K562 (cell line): ENCODE measurements at regions not wholly inside any gene's neighbourhood (a gene's known extent, or its start where the extent isn't known, plus 50 kb on each side); places are given as distances from the start of the nearest gene placed in this dataset.

Experiments
- ATAC-seq: fragments of 200-7000 bp; cut with Tn5 transposase; 3 replicates; pipeline ENCODE4 v1.9.1; 2020; ENCODE audit warnings: moderate library complexity
- BruUV-seq: library from RNA; stranded (reverse); fragments of 400-500 nt; replicated peaks from 2 replicates; lab custom pipeline; 2021; lab: Mats Ljungman, UMichigan
- CTCF ChIA-PET: fragments of 300-600 bp; formaldehyde crosslinking; extraction: SDS; loops from one replicate; lab custom pipeline; 2021; ENCODE audit warnings: low intra/inter-chr PET ratio; lab: Yijun Ruan, JAX
- POLR2A ChIA-PET: fragments of 300-600, 350-650 bp; sonication (Branson Sonifier 250); formaldehyde crosslinking; extraction: SDS; loops from one replicate; lab custom pipeline; 2021; ENCODE audit warnings: antibody characterized with exemption, inconsistent platforms; lab: Yijun Ruan, JAX
- DNase-seq, 4 experiments: peaks; one replicate each; pipeline versions ENCODE4 v3.0.0 to v3.0.0-alpha.2; 2011 to 2018; ENCODE audit warnings: low spot score in 3 of 4, mixed read lengths in 3 of 4; ENCODE audit errors: extremely low read depth in 1 of 4
- FAIRE-seq: peaks from 2 replicates; lab custom pipeline; 2011; peaks lifted over from hg19 to GRCh38; lab: Jason Lieb, UNC
- H2AFZ ChIP-seq: 2 replicates; pipeline ENCODE4 v1.6.0; 2011; ENCODE audit warnings: low read depth, low read length, control low read depth, inconsistent platforms
- H3K27ac ChIP-seq: fragments of 200-600 bp; 3 replicates; pipeline ENCODE4 v1.8.0; 2011; ENCODE audit warnings: low read depth, mild to moderate bottlenecking, control low read depth, inconsistent platforms, low read length, moderate library complexity, mixed read lengths; ENCODE audit errors: extremely low read depth
- H3K27me3 ChIP-seq, 2 experiments: fragments of 300-600 bp in 1 of 2; 2 replicates in 1 of 2; 3 replicates in 1 of 2; pipeline versions ENCODE4 v1.6.0 to v1.8.0; 2011; ENCODE audit warnings: inconsistent platforms in 2 of 2, low read length in 2 of 2, mild to moderate bottlenecking in 1 of 2, mixed read lengths in 1 of 2, moderate library complexity in 1 of 2; ENCODE audit not compliant: control insufficient read depth in 2 of 2, insufficient read depth in 2 of 2
- H3K36me3 ChIP-seq: fragments of 300-600 bp; 3 replicates; pipeline ENCODE4 v1.8.0; 2011; ENCODE audit warnings: mild to moderate bottlenecking, low read length, inconsistent platforms; ENCODE audit not compliant: control insufficient read depth, insufficient read depth
- H3K4me1 ChIP-seq, 2 experiments: fragments of 200-600 bp in 1 of 2; replicated peaks in 1 of 2; 2 replicates in 1 of 2; 3 replicates in 1 of 2; pipeline versions ENCODE4 v1.5.1 to v1.8.0; 2011; ENCODE audit warnings: inconsistent platforms in 2 of 2, low read length in 2 of 2, mild to moderate bottlenecking in 1 of 2, mixed read lengths in 1 of 2, moderate library complexity in 1 of 2; ENCODE audit not compliant: control insufficient read depth in 2 of 2, insufficient read depth in 2 of 2
- H3K4me2 ChIP-seq: 2 replicates; pipeline ENCODE4 v1.6.1; 2011; ENCODE audit warnings: low read length, control low read depth, inconsistent platforms, mixed read lengths; ENCODE audit not compliant: insufficient read depth
- H3K4me3 ChIP-seq: fragments of 200-600 bp; sonication (generic), shearing (Covaris generic); 2 replicates; pipeline ENCODE4 v1.5.1; 2016; ENCODE audit warnings: control low read depth, inconsistent platforms
- H3K79me2 ChIP-seq: fragments of 200-600 bp; 3 replicates; pipeline ENCODE4 v1.8.0; 2011; ENCODE audit warnings: low read length, inconsistent platforms; ENCODE audit not compliant: control insufficient read depth, insufficient read depth
- H3K9ac ChIP-seq, 2 experiments: 2 replicates each; pipeline versions ENCODE4 v1.6.0 to v1.6.1; 2011; ENCODE audit warnings: low read depth in 2 of 2, low read length in 2 of 2, control low read depth in 1 of 2, inconsistent platforms in 1 of 2, mild to moderate bottlenecking in 1 of 2, mixed read lengths in 1 of 2; ENCODE audit not compliant: insufficient read depth in 1 of 2
- H3K9me1 ChIP-seq: one replicate; pipeline ENCODE4 v1.6.0; 2011; ENCODE audit warnings: inconsistent platforms, mild to moderate bottlenecking, low read length, moderate library complexity; ENCODE audit not compliant: control insufficient read depth, insufficient read depth
- H3K9me3 ChIP-seq: replicated peaks from 2 replicates; pipeline ENCODE4 v1.5.1; 2011; ENCODE audit warnings: low read depth, low read length, inconsistent platforms; ENCODE audit not compliant: control insufficient read depth, insufficient read depth
- H4K20me1 ChIP-seq: replicated peaks from 2 replicates; pipeline ENCODE4 v1.6.1; 2011; ENCODE audit warnings: low read length, inconsistent platforms, mixed read lengths; ENCODE audit not compliant: control insufficient read depth, insufficient read depth
- ATF1 ChIP-seq, 2 experiments: fragments of 450-650 bp in 1 of 2; IDR thresholded peaks; 2 replicates each; pipeline ENCODE4 v1.6.1; 2016; ENCODE audit warnings: missing compliant biosample characterization in 1 of 2, missing genetic modification characterization in 1 of 2
- FOSL1 ChIP-seq: fragments of 200-800 bp; sonication (Bioruptor generic); conservative IDR thresholded peaks from 2 replicates; pipeline ENCODE4 v1.6.1; 2016; ENCODE audit warnings: missing genetic modification characterization, missing compliant biosample characterization
- FOXJ2 ChIP-seq: fragments of 200-800 bp; sonication (Bioruptor generic); IDR thresholded peaks from 2 replicates; pipeline ENCODE4 v1.6.1; 2016; ENCODE audit warnings: missing genetic modification characterization, missing compliant biosample characterization
- GTF3C2 ChIP-seq: IDR thresholded peaks from 3 replicates; pipeline ENCODE4 v1.6.1; 2011; ENCODE audit warnings: borderline replicate concordance, mild to moderate bottlenecking, moderate library complexity; ENCODE audit not compliant: insufficient read length; ENCODE audit errors: extremely low read depth
- MNT ChIP-seq, 2 experiments: fragments of 450-650 bp; conservative IDR thresholded peaks; 2 replicates each; pipeline ENCODE4 v1.6.1; 2017; ENCODE audit warnings: mild to moderate bottlenecking in 2 of 2, moderate library complexity in 2 of 2
- PATZ1 ChIP-seq: fragments of 250-450 bp; sonication (Bioruptor Pico); IDR thresholded peaks from 2 replicates; pipeline ENCODE4 v1.5.0; 2020; ENCODE audit warnings: mild to moderate bottlenecking, borderline replicate concordance
- PTBP1 ChIP-seq: fragments of 200-400 bp; formaldehyde crosslinking; IDR thresholded peaks from 2 replicates; pipeline ENCODE4 v1.6.1; 2017; ENCODE audit warnings: low read depth, low read length
- PTRF ChIP-seq: fragments of 450-650 bp; IDR thresholded peaks from 2 replicates; pipeline ENCODE4 v1.6.1; 2016; ENCODE audit warnings: mild to moderate bottlenecking, missing genetic modification characterization, missing compliant biosample characterization
- SREBF2 ChIP-seq: sonication (generic); formaldehyde crosslinking; IDR thresholded peaks from 2 replicates; pipeline ENCODE4 v1.4.0; 2020; ENCODE audit warnings: mild to moderate bottlenecking, missing genetic modification reagents
- SRSF9 ChIP-seq: fragments of 200-400 bp; formaldehyde crosslinking; IDR thresholded peaks from 2 replicates; pipeline ENCODE4 v1.6.1; 2017; ENCODE audit warnings: low read depth, low read length, borderline replicate concordance
- TBP ChIP-seq: optimal IDR thresholded peaks from 2 replicates; pipeline ENCODE3; 2011; ENCODE audit warnings: low read depth, low read length, improper control_type of control experiment
- YY1 ChIP-seq, 3 experiments: IDR thresholded peaks; 2 replicates each; pipeline ENCODE4 v1.6.1; 2011; ENCODE audit warnings: low read length in 2 of 3, mild to moderate bottlenecking in 2 of 3, moderate library complexity in 2 of 3, borderline replicate concordance in 1 of 3, control low read depth in 1 of 3, low read depth in 1 of 3; ENCODE audit not compliant: insufficient read depth in 3 of 3, insufficient replicate concordance in 2 of 3, control insufficient read depth in 1 of 3, insufficient read length in 1 of 3; ENCODE audit errors: extremely low read depth in 1 of 3
- ZNF146 ChIP-seq: IDR thresholded peaks from one replicate; pipeline ENCODE4 v1.6.1; 2018; ENCODE audit warnings: missing compliant biosample characterization; ENCODE audit not compliant: unreplicated experiment
- ZNF41 ChIP-seq: fragments of 250-450 bp; sonication (Bioruptor Pico); conservative IDR thresholded peaks from 2 replicates; pipeline ENCODE4 v1.4.0; 2020; ENCODE audit warnings: mild to moderate bottlenecking
- WGBS: fragments of 100-300 bp; shearing (Covaris generic); methylation state at CpG from one replicate; pipeline ENCODE4 v1.1.6; 2016; ENCODE audit warnings: low coverage, mixed read lengths; ENCODE audit not compliant: insufficient coverage; ENCODE audit errors: missing lambda C conversion rate; 5-methylcytosine and 5-hydroxymethylcytosine counted together
- in situ Hi-C: fragments of 300-500 bp; cut with MboI; formaldehyde crosslinking; loops from 4 replicates; pipeline ENCODE4 v1.15.0; 2018; ENCODE audit warnings: inconsistent platforms, mixed read lengths
- intact Hi-C: fragments of 100-400 bp; cut with micrococcal nuclease; formaldehyde crosslinking; loops from 2 replicates; pipeline ENCODE4 v1.14.2; 2022

DNA sequence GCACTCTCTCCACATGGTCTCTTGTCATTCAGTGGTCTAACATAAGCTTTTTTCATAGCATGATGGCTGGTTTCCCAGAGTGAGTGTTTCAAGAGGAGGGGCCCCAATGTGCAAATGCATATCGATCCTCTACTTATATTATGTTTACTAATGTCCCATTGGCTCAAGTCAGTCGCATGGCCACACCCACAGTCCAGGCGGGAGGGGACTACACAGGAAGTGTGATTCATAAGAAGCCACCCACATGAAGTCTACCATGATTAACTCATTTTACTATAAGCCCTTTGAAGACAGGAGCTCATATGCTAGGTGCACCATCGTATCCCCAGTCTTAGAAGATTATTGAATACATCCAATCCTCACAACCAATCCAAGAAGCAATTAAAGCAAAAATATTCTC is 89.5 kb upstream of the ISX start:
- no peaks in the 10 kb centered on the region for H3K36me3 ChIP-seq
- FAIRE-seq (no peak), DNase-seq (peak; percentile 6 to 13 (median 8)), ATAC-seq (peak; percentile 64)
- H3K4me3 ChIP-seq: no peak overlapping the region
- no peak overlapping the region for H2AFZ ChIP-seq
- no peaks in the 10 kb centered on the region for H3K9me3 ChIP-seq
- no TSS peak for BruUV-seq
- H3K27ac ChIP-seq: no peak overlapping the region
- no peaks in the 10 kb centered on the region; a peak in 1 of 5 replicates for H3K4me1 ChIP-seq
- CTCF ChIA-PET: no interaction called here
- intact Hi-C loops (no loop called here), in situ Hi-C loops (no loop called here)
- H3K9me1 ChIP-seq: no peaks in the 10 kb centered on the region
- H3K27me3 ChIP-seq: no peaks in the 10 kb centered on the region; a peak in 1 of 5 replicates
- H3K4me2 ChIP-seq: no peak overlapping the region
- H4K20me1 ChIP-seq: no peaks in the 10 kb centered on the region
- 6% methylated on average over 4 of the region's 4 CpGs for WGBS
- H3K79me2 ChIP-seq: no peaks in the 10 kb centered on the region
- POLR2A ChIA-PET: interaction anchor here (0.7 kb wide), 1 partner anchor 18 kb away, joined by 3 read pairs; no protein-coding TSS in a partner anchor
- H3K9ac ChIP-seq: no peak overlapping the region
- no peak for TF ChIP-seq PATZ1 (CRISPR knock-in tag)
- no peak for TF ChIP-seq FOSL1 (tag)
- TF ChIP-seq SREBF2: no peak
- TF ChIP-seq GTF3C2: no peak
- no peak for TF ChIP-seq PTRF (tag)
- TF ChIP-seq TBP: no peak
- no peak for TF ChIP-seq FOXJ2
- TF ChIP-seq SRSF9: no peak
- TF ChIP-seq PTBP1: no peak
- no peak for TF ChIP-seq ATF1 (CRISPR knock-in tag; IDR thresholded peaks at IDR 0.05)
- TF ChIP-seq ATF1 (tag; IDR thresholded peaks at IDR 0.05): no peak
- no peak for TF ChIP-seq ZNF41 (CRISPR knock-in tag)
- TF ChIP-seq YY1 (IDR thresholded peaks at IDR 0.05; ENCODE audit: borderline replicate concordance in 1 of 3, control insufficient read depth in 1 of 3, extremely low read depth in 1 of 3, insufficient read depth in 3 of 3, insufficient read length in 1 of 3, insufficient replicate concordance in 2 of 3, low read depth in 1 of 3, low read length in 2 of 3): no peak
- no peak for TF ChIP-seq ZNF146 (CRISPR knock-in tag)
- TF ChIP-seq MNT (conservative IDR thresholded peaks at IDR 0.05): no peak
